ENCODE measurements at regions not wholly inside any gene's neighbourhood (a gene's known extent, or its start where the extent isn't known, plus 50 kb on each side); places are given as distances from the start of the nearest gene placed in this dataset.

GRCh38 chr6:19311786-19312185 is 525.4 kb upstream of the ID4 start:
- no peak for TF ChIP-seq CTCF (IDR thresholded peaks at IDR 0.05)
- TF ChIP-seq POLR2A (IDR thresholded peaks at IDR 0.05), result no peak

All from lower leg skin (tissue), 3 donors.